Breast epithelium (tissue), 3 donors: ENCODE measurements at regions not wholly inside any gene's neighbourhood (a gene's known extent, or its start where the extent isn't known, plus 50 kb on each side); places are given as distances from the start of the nearest gene placed in this dataset.

ENCODE experiments used
- CTCF ChIP-seq, 3 donors: fragments of 450-650 bp; IDR thresholded peaks; one replicate each; pipeline ENCODE4 v1.5.1; 2016 to 2017; ENCODE audit warnings: antibody characterized with exemption in 3 of 3, mild to moderate bottlenecking in 3 of 3, moderate library complexity in 3 of 3
- POLR2A ChIP-seq: fragments of 450-650 bp; IDR thresholded peaks from one replicate; pipeline ENCODE4 v1.6.1; 2016; ENCODE audit warnings: antibody characterized with exemption, mild to moderate bottlenecking, moderate library complexity

GRCh38 chr2:167822690-167823465 is 424.5 kb downstream of the STK39 start:
- TF ChIP-seq CTCF (IDR thresholded peaks at IDR 0.05) (no peak), POLR2A (no peak)
